ENCODE measurements at regions not wholly inside any gene's neighbourhood (a gene's known extent, or its start where the extent isn't known, plus 50 kb on each side); places are given as distances from the start of the nearest gene placed in this dataset.

- Histone ChIP-seq H3K4me3 (ENCODE audit: low read length) (no peak overlapping the region), H3K27me3 (ENCODE audit: insufficient read depth, low read length) (no peaks in the 10 kb centered on the region), H3K4me1 (ENCODE audit: insufficient read depth, low read length) (no peaks in the 10 kb centered on the region), H3K9me3 (ENCODE audit: low read depth, low read length) (no peaks in the 10 kb centered on the region)
Measured at GRCh38 chr2:161552015-161552414, 72.2 kb upstream of the SLC4A10 start.

GRCh38 chr2:161555826-161556225, 68.4 kb upstream of the SLC4A10 start:
- Histone ChIP-seq H3K9me3 (ENCODE audit: low read depth, low read length) (no peaks in the 10 kb centered on the region), H3K4me1 (ENCODE audit: insufficient read depth, low read length) (no peaks in the 10 kb centered on the region), H3K27me3 (ENCODE audit: insufficient read depth, low read length) (no peaks in the 10 kb centered on the region), H3K4me3 (ENCODE audit: low read length) (no peak overlapping the region)

- H3K4me1 ChIP-seq (ENCODE audit: insufficient read depth, low read length): no peaks in the 10 kb centered on the region
- H3K27me3 ChIP-seq (ENCODE audit: insufficient read depth, low read length): no peaks in the 10 kb centered on the region
- no peak overlapping the region for H3K4me3 ChIP-seq (ENCODE audit: low read length)
- H3K9me3 ChIP-seq (ENCODE audit: low read depth, low read length): no peaks in the 10 kb centered on the region
Measured at GRCh38 chr2:161556440-161556839, 67.8 kb upstream of the SLC4A10 start.

GRCh38 chr2:161557538-161557937, 66.7 kb upstream of the SLC4A10 start:
- H3K4me1 ChIP-seq (ENCODE audit: insufficient read depth, low read length): no peaks in the 10 kb centered on the region
- H3K4me3 ChIP-seq (ENCODE audit: low read length): no peak overlapping the region
- H3K27me3 ChIP-seq (ENCODE audit: insufficient read depth, low read length): no peaks in the 10 kb centered on the region
- no peaks in the 10 kb centered on the region for H3K9me3 ChIP-seq (ENCODE audit: low read depth, low read length)

- no peaks in the 10 kb centered on the region for H3K4me1 ChIP-seq (ENCODE audit: insufficient read depth, low read length)
- peaks cover 14% of the 10 kb centered on the region for H3K9me3 ChIP-seq (ENCODE audit: low read depth, low read length)
- H3K4me3 ChIP-seq (ENCODE audit: low read length): no peak overlapping the region
- H3K27me3 ChIP-seq (ENCODE audit: insufficient read depth, low read length): no peaks in the 10 kb centered on the region
Measured at GRCh38 chr2:161564906-161565305, 59.3 kb upstream of the SLC4A10 start.

- H3K27me3 ChIP-seq (ENCODE audit: insufficient read depth, low read length): no peaks in the 10 kb centered on the region
- peaks cover 4% of the 10 kb centered on the region for H3K9me3 ChIP-seq (ENCODE audit: low read depth, low read length)
- no peaks in the 10 kb centered on the region for H3K4me1 ChIP-seq (ENCODE audit: insufficient read depth, low read length)
- no peak overlapping the region for H3K4me3 ChIP-seq (ENCODE audit: low read length)
Measured at GRCh38 chr2:161569401-161569800, 54.8 kb upstream of the SLC4A10 start.

GRCh38 chr2:161570424-161571050, 53.7 kb upstream of the SLC4A10 start:
- H3K4me3 ChIP-seq (ENCODE audit: low read length): no peak overlapping the region
- H3K27me3 ChIP-seq (ENCODE audit: insufficient read depth, low read length): no peaks in the 10 kb centered on the region
- H3K9me3 ChIP-seq (ENCODE audit: low read depth, low read length): no peaks in the 10 kb centered on the region
- H3K4me1 ChIP-seq (ENCODE audit: insufficient read depth, low read length): no peaks in the 10 kb centered on the region

- H3K9me3 ChIP-seq (ENCODE audit: low read depth, low read length): no peaks in the 10 kb centered on the region
- H3K4me3 ChIP-seq (ENCODE audit: low read length): no peak overlapping the region
- no peaks in the 10 kb centered on the region for H3K27me3 ChIP-seq (ENCODE audit: insufficient read depth, low read length)
- H3K4me1 ChIP-seq (ENCODE audit: insufficient read depth, low read length): no peaks in the 10 kb centered on the region
Measured at GRCh38 chr2:161571051-161571429, 53.2 kb upstream of the SLC4A10 start.
